Subcutaneous abdominal adipose tissue (tissue), 5 donors: ENCODE measurements at regions not wholly inside any gene's neighbourhood (a gene's known extent, or its start where the extent isn't known, plus 50 kb on each side); places are given as distances from the start of the nearest gene placed in this dataset.

Experiments
- H3K27ac ChIP-seq: one replicate; pipeline ENCODE4 v1.7.0; 2013; ENCODE audit warnings: low read depth, mild to moderate bottlenecking, inconsistent platforms, low read length, moderate library complexity
- H3K27me3 ChIP-seq, 5 donors: one replicate each; pipeline ENCODE4 v1.7.0; 2013; ENCODE audit warnings: low read length in 5 of 5, inconsistent platforms in 1 of 5; ENCODE audit not compliant: control insufficient read depth in 5 of 5, insufficient read depth in 4 of 5
- H3K36me3 ChIP-seq, 5 donors: one replicate each; pipeline ENCODE4 v1.7.0; 2013; ENCODE audit warnings: low read length in 5 of 5; ENCODE audit not compliant: control insufficient read depth in 5 of 5, insufficient read depth in 5 of 5
- H3K4me1 ChIP-seq, 5 donors: one replicate each; pipeline ENCODE4 v1.7.0; 2013; ENCODE audit warnings: low read length in 5 of 5, mild to moderate bottlenecking in 3 of 5, moderate library complexity in 1 of 5; ENCODE audit not compliant: control insufficient read depth in 5 of 5, insufficient read depth in 5 of 5
- H3K4me3 ChIP-seq, 5 donors: one replicate each; pipeline ENCODE4 v1.7.0; 2013; ENCODE audit warnings: low read length in 5 of 5, low read depth in 1 of 5
- H3K9ac ChIP-seq, 5 donors: one replicate each; pipeline ENCODE4 v1.7.0; 2013; ENCODE audit warnings: low read length in 5 of 5, mild to moderate bottlenecking in 4 of 5, moderate library complexity in 3 of 5
- H3K9me3 ChIP-seq, 5 donors: one replicate each; pipeline ENCODE4 v1.7.0; 2013; ENCODE audit warnings: low read length in 5 of 5; ENCODE audit not compliant: control insufficient read depth in 5 of 5
- donor health status: healthy.
- donor health status: healthy.
- donor health status: healthy.
- donor health status: healthy.
- donor health status: healthy.

DNA sequence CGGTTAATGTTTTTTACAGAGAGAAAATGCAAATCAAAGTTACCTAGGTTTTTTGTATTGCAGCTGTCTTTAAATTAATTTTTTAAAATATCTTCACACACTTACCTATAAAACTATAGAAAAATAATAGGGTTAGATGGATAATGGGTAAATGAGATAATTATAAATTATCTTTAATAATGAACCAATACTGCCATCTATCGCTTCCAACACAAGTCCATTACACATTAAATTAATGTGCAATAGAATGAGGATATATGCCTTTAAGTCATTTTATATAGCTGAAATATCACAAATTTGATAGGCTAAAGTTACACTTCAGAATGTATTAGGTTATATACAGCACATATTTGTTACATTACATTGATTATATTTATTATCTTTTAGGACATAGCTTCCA is 2212.8 kb downstream of the MRPL39 start:
- Histone ChIP-seq H3K9ac (no peak overlapping the region), H3K9me3 (no peaks in the 10 kb centered on the region), H3K27me3 (no peaks in the 10 kb centered on the region), H3K27ac (no peak overlapping the region), H3K36me3 (no peaks in the 10 kb centered on the region), H3K4me3 (no peak overlapping the region), H3K4me1 (no peaks in the 10 kb centered on the region)

DNA sequence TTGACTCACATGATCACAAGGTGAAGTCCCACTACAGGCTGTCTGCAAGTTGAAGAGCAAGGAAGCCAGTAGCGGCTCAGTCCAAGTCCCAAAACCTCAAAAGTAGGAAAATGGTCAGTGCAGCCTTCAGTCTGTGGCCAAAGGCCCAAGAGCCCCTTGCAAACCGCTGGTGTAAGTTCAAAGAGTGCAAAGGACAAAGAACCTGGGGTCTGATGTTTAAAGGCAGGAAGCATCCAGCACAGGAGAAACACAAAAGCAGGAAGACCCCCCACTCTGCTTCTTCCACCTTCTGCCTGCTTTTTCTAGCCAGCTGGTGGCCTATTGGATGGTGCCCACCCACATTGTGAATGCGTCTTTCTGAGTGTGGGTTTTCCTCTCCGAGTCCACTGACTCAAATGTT is 2222.6 kb downstream of the MRPL39 start:
- Histone ChIP-seq H3K9ac (no peak overlapping the region), H3K4me1 (no peaks in the 10 kb centered on the region), H3K27me3 (no peaks in the 10 kb centered on the region), H3K27ac (no peak overlapping the region), H3K36me3 (no peaks in the 10 kb centered on the region), H3K9me3 (no peaks in the 10 kb centered on the region), H3K4me3 (no peak overlapping the region)

DNA sequence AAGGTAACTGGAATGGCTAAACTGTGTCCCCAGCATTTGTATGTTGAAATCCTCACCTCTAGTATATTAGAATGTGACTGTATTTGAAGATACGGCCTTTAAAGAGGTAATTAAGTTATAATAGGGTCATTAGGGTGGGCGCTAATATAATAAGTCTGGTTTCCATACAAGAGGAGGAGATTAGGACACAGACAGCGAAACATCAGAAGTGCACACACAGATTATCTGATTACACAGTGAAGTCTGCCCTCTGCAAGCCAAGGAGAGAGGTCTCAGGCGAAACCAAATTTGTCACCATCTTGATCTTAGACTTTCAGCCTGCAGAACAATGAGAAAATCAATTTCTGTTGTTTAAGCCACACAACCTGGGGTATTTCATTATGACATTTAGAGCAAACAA is 2233.1 kb downstream of the MRPL39 start:
- Histone ChIP-seq H3K4me1 (no peaks in the 10 kb centered on the region), H3K9me3 (no peaks in the 10 kb centered on the region), H3K4me3 (no peak overlapping the region), H3K9ac (no peak overlapping the region), H3K27me3 (no peaks in the 10 kb centered on the region), H3K27ac (no peak overlapping the region), H3K36me3 (no peaks in the 10 kb centered on the region)

DNA sequence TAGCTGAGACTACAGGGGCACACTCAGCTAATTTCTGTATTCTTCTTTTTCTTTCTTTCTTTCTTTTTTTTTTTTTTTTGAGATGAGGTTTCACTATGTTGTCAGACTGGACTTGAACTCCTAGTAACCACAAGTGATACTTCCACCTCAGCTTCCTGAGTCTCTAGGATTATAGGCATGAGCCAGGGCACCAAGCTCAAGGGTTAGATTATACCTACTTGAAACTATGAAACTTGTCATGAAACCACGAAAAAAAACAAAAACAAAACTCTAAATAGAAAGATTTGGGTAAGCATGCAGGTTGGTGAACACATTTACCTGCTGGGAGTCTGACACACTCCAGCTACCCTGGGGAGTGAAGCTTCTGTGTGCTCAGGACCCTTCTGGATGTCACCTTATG is 2250.4 kb downstream of the MRPL39 start:
- Histone ChIP-seq H3K36me3 (no peaks in the 10 kb centered on the region), H3K9me3 (peaks cover 0 to 3% (median 0%) of the 10 kb centered on the region in 5 donors), H3K9ac (no peak overlapping the region)

DNA sequence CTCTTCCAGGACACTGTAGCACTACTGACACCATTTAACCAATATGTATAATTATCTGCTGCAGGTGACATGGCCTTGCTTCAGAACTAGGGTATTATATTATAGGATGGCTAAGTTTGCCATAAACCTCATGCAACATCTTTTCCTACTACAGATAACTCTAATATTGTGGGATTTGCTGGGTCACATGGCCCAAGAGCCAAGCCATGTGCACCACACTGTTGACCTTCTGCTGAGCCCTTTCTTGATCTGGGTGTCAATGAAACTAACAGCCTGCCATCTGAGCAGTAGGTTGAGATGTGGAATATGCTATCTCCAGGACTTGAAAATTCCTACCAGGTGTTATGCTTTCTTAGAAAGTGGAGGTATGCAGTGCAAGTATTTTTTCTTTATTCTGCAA is 2291.1 kb downstream of the MRPL39 start:
- Histone ChIP-seq H3K27me3 (no peaks in the 10 kb centered on the region), H3K9ac (no peak overlapping the region), H3K4me1 (no peaks in the 10 kb centered on the region), H3K27ac (no peak overlapping the region), H3K9me3 (no peaks in the 10 kb centered on the region), H3K36me3 (no peaks in the 10 kb centered on the region), H3K4me3 (no peak overlapping the region)

More for the DNA sequence above, 2250.4 kb downstream of the MRPL39 start:
- Histone ChIP-seq H3K27me3 (no peaks in the 10 kb centered on the region), H3K4me3 (no peak overlapping the region), H3K27ac (no peak overlapping the region), H3K4me1 (no peaks in the 10 kb centered on the region)

DNA sequence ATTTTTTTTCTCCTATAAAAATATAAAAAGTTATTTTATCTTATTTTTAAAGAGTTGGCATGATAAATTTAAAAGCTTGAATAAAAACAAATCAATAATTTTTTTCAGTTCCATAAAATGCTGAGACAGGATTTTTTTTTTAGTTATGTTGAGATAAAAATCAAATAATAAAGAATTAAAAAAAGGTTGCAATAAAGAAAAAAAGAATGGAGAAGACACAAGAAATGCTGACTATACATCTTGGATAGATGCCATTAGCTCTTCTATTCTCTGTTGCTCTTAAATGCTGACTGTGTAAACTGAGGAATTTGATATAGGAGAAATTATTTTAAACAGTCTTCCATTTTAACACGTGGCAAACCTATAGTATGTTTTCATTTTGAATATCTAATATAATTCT is 2298.5 kb downstream of the MRPL39 start:
- Histone ChIP-seq H3K4me3 (no peak overlapping the region), H3K9me3 (no peaks in the 10 kb centered on the region), H3K36me3 (no peaks in the 10 kb centered on the region), H3K27me3 (no peaks in the 10 kb centered on the region), H3K9ac (no peak overlapping the region), H3K27ac (no peak overlapping the region), H3K4me1 (no peaks in the 10 kb centered on the region)

DNA sequence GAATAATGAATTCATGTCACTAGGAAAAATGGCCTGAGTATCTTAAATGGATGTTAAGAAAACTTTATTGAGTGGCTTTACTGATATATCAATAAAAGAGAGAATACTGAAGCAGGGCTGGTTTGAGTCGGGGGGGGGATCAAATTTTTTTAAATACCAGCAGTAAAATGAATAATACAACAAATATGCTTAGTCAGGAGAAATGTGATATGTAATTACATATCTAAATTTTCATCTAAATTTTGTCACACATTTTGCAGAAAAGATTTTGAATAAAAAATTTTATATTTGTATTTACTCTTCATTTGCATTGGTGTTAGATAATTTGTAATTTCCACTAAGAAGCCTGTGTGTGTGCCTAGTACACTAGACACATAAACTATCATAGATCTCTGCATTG is 2300.2 kb downstream of the MRPL39 start:
- no peaks in the 10 kb centered on the region for H3K9me3 ChIP-seq
- no peak overlapping the region for H3K4me3 ChIP-seq
- no peaks in the 10 kb centered on the region for H3K36me3 ChIP-seq
- no peaks in the 10 kb centered on the region for H3K4me1 ChIP-seq
- H3K9ac ChIP-seq = no peak overlapping the region
- no peaks in the 10 kb centered on the region for H3K27me3 ChIP-seq
- no peak overlapping the region for H3K27ac ChIP-seq

DNA sequence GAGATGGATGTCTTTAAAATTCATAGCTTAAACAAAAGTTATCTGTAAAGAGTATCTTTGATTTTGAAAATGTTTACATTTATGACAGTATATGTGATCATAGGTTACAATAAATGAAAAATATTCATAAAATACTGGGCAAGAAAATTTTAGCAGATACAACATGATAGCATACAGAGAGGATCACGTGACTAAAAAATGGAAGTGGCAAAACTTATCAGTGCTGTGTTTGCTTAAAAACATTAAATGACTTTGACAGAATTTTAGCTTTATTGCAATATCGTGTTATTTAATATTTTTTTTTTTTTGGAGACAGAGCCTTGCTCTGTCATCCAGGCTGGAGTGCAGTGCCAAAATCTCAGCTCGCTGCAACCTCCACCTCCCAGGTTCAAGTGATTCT is 2294.1 kb downstream of the NCAM2 start:
- no peak overlapping the region for H3K27ac ChIP-seq
- no peak overlapping the region for H3K9ac ChIP-seq
- no peaks in the 10 kb centered on the region for H3K36me3 ChIP-seq
- no peaks in the 10 kb centered on the region for H3K4me1 ChIP-seq
- no peak overlapping the region for H3K4me3 ChIP-seq
- no peaks in the 10 kb centered on the region for H3K27me3 ChIP-seq
- H3K9me3 ChIP-seq = no peaks in the 10 kb centered on the region

DNA sequence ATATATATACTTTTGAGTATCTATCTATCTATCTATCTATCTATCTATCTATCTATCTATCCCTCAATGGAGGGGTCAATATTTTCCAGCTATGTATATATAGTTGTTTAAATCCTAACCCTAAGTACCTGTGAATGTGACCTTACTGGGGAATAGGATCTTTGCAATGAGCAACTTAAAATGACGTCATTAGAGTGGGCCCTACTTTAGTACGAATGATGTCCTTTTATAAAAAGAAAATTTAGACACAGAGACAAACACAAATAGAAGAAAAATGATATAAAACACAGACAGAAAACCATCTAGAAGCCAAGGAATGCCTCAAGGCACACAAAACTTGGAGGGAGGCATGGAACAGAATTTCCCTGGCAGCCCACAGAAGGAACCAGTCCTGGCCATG is 2283.7 kb downstream of the NCAM2 start:
- Histone ChIP-seq H3K4me3 (no peak overlapping the region), H3K27ac (no peak overlapping the region), H3K9me3 (peaks cover 0 to 2% (median 0%) of the 10 kb centered on the region in 5 donors), H3K9ac (no peak overlapping the region), H3K36me3 (no peaks in the 10 kb centered on the region), H3K27me3 (no peaks in the 10 kb centered on the region), H3K4me1 (no peaks in the 10 kb centered on the region)

DNA sequence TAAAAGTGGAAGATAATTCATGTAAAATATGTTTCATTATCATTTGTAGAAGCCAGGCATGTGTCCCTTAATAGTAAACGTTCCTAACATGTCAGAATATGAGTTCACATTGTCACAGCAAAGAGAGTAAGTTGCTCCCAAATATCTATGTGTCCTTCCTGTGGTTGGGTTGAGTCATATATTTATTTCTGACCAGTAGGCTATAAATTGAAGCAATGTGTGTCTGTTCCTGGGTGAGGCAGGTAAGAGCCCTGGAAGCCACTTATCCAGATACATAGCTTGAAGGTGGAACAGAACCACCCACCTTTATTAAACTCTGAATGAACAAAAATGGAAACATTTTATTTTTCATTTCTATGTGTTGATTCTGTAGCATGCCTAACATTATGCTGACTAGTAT is 2251.6 kb downstream of the NCAM2 start:
- no peak overlapping the region for H3K9ac ChIP-seq
- no peaks in the 10 kb centered on the region for H3K27me3 ChIP-seq
- H3K4me1 ChIP-seq = no peaks in the 10 kb centered on the region
- no peak overlapping the region for H3K27ac ChIP-seq
- H3K4me3 ChIP-seq = no peak overlapping the region
- H3K36me3 ChIP-seq = no peaks in the 10 kb centered on the region
- no peaks in the 10 kb centered on the region for H3K9me3 ChIP-seq

DNA sequence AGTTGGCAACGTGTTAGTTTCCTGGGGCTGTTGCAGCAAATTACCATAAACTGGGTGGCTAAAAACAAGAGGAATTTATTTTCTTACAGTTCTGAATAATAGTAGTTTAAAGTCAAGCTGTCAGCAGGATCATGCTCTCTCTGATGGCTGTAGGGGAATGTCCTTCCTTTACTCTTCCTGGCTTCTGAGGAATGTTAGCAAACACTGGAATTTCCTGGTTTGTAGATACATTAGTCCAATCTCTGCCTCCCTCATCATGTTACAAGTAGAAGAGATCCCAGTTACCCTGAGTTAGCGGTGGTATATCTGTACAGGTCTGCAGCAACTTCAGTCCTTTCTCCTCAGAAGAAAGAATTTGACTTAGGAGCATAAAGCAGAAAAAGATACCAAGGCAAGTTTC is 2249.1 kb downstream of the NCAM2 start:
- no peaks in the 10 kb centered on the region for H3K9me3 ChIP-seq
- no peaks in the 10 kb centered on the region for H3K27me3 ChIP-seq
- no peaks in the 10 kb centered on the region for H3K4me1 ChIP-seq
- H3K27ac ChIP-seq = no peak overlapping the region
- H3K9ac ChIP-seq = no peak overlapping the region
- no peak overlapping the region for H3K4me3 ChIP-seq
- H3K36me3 ChIP-seq = no peaks in the 10 kb centered on the region
